ENCODE measurements at regions not wholly inside any gene's neighbourhood (a gene's known extent, or its start where the extent isn't known, plus 50 kb on each side); places are given as distances from the start of the nearest gene placed in this dataset.

DNA sequence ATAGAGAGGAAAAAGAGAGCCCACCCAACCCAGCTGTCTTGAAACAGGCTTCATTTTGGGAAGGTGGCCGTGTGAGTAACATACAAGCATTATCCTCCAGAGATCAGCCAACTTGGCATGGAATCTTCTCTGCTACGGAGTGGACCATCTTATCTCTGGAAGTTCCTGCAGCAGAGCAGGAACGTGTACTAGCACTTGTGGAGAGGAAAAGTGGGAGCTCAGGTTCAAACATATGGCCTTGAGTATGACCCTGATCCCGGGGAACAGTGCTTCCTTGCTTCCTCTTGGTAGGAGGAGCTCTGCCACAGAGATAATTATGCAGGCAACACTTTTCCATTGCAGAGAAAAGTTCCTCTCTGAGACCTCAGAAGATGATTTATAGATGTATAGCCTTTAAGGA is 490.4 kb upstream of the ACO1 start:
- H3K9ac ChIP-seq (ENCODE audit: control insufficient read depth, extremely low read depth, insufficient read depth, low read length), result no peak overlapping the region
- no peaks in the 10 kb centered on the region for H3K79me2 ChIP-seq (ENCODE audit: control insufficient read depth, insufficient read depth, low read length)
- FAIRE-seq (no peak), DNase-seq (ENCODE audit: low read depth, low spot score) (no peak)
- no peak overlapping the region for H3K4me2 ChIP-seq (ENCODE audit: control insufficient read depth, extremely low read depth, insufficient read depth, low read depth, low read length)
- H3K4me3 ChIP-seq (ENCODE audit: control insufficient read depth in 2 of 3, extremely low read depth in 1 of 3, insufficient read depth in 2 of 3, low read depth in 1 of 3, low read length in 3 of 3), result no peak overlapping the region
- H3K36me3 ChIP-seq (ENCODE audit: control insufficient read depth in 2 of 2, extremely low read depth in 1 of 2, insufficient read depth in 2 of 2, low read length in 2 of 2), result no peaks in the 10 kb centered on the region
- TF ChIP-seq EZH2 (IDR thresholded peaks at IDR 0.05; ENCODE audit: low read length), result no peak
- TF ChIP-seq, protein P1, sequence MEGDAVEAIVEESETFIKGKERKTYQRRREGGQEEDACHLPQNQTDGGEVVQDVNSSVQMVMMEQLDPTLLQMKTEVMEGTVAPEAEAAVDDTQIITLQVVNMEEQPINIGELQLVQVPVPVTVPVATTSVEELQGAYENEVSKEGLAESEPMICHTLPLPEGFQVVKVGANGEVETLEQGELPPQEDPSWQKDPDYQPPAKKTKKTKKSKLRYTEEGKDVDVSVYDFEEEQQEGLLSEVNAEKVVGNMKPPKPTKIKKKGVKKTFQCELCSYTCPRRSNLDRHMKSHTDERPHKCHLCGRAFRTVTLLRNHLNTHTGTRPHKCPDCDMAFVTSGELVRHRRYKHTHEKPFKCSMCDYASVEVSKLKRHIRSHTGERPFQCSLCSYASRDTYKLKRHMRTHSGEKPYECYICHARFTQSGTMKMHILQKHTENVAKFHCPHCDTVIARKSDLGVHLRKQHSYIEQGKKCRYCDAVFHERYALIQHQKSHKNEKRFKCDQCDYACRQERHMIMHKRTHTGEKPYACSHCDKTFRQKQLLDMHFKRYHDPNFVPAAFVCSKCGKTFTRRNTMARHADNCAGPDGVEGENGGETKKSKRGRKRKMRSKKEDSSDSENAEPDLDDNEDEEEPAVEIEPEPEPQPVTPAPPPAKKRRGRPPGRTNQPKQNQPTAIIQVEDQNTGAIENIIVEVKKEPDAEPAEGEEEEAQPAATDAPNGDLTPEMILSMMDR (optimal IDR thresholded peaks at IDR 0.05 in 1 of 3, IDR thresholded peaks at IDR 0.05 in 1 of 3, conservative IDR thresholded peaks at IDR 0.05 in 1 of 3; ENCODE audit: extremely low read depth in 1 of 3, insufficient read depth in 2 of 3, low read length in 3 of 3), result no peak
- no peaks in the 10 kb centered on the region for H4K20me1 ChIP-seq (ENCODE audit: control insufficient read depth, extremely low read depth, insufficient read depth, low read length)
- no peaks in the 10 kb centered on the region for H3K27me3 ChIP-seq (ENCODE audit: control insufficient read depth, extremely low read depth, insufficient read depth, low read length)
- dilution Hi-C loops (cut with MboI; ENCODE audit: extremely low pct_ligation_motif_present, low sequenced_read_pairs), result no loop called here
- H3K4me1 ChIP-seq (ENCODE audit: control insufficient read depth, extremely low read depth, insufficient read depth, low read length), result no peaks in the 10 kb centered on the region
- H3K9me1 ChIP-seq (ENCODE audit: control insufficient read depth, extremely low read depth, insufficient read depth, low read length), result no peaks in the 10 kb centered on the region
- H2AFZ ChIP-seq (ENCODE audit: control insufficient read depth, low read length), result no peak overlapping the region
- no peak overlapping the region for H3K27ac ChIP-seq (ENCODE audit: control insufficient read depth, insufficient read depth, low read length)
- H3K9me3 ChIP-seq (ENCODE audit: control insufficient read depth, low read depth, low read length), result no peaks in the 10 kb centered on the region

GRCh38 chr9:31908158-31908890 is 476.1 kb upstream of the ACO1 start:
- TF ChIP-seq, protein P1 (optimal IDR thresholded peaks at IDR 0.05 in 1 of 3, IDR thresholded peaks at IDR 0.05 in 1 of 3, conservative IDR thresholded peaks at IDR 0.05 in 1 of 3; ENCODE audit: extremely low read depth in 1 of 3, insufficient read depth in 2 of 3, low read length in 3 of 3), result no peak
- TF ChIP-seq EZH2 (IDR thresholded peaks at IDR 0.05; ENCODE audit: low read length), result no peak
- H2AFZ ChIP-seq (ENCODE audit: control insufficient read depth, low read length), result no peak overlapping the region
- no peaks in the 10 kb centered on the region for H4K20me1 ChIP-seq (ENCODE audit: control insufficient read depth, extremely low read depth, insufficient read depth, low read length)
- no peaks in the 10 kb centered on the region for H3K79me2 ChIP-seq (ENCODE audit: control insufficient read depth, insufficient read depth, low read length)
- no peaks in the 10 kb centered on the region for H3K4me1 ChIP-seq (ENCODE audit: control insufficient read depth, extremely low read depth, insufficient read depth, low read length)
- FAIRE-seq (no peak), DNase-seq (ENCODE audit: low read depth, low spot score) (no peak)
- no peaks in the 10 kb centered on the region for H3K9me3 ChIP-seq (ENCODE audit: control insufficient read depth, low read depth, low read length)
- H3K4me3 ChIP-seq (ENCODE audit: control insufficient read depth in 2 of 3, extremely low read depth in 1 of 3, insufficient read depth in 2 of 3, low read depth in 1 of 3, low read length in 3 of 3), result no peak overlapping the region
- dilution Hi-C loops (cut with MboI; ENCODE audit: extremely low pct_ligation_motif_present, low sequenced_read_pairs), result no loop called here
- no peak overlapping the region for H3K4me2 ChIP-seq (ENCODE audit: control insufficient read depth, extremely low read depth, insufficient read depth, low read depth, low read length)
- no peak overlapping the region for H3K9ac ChIP-seq (ENCODE audit: control insufficient read depth, extremely low read depth, insufficient read depth, low read length)
- H3K36me3 ChIP-seq (ENCODE audit: control insufficient read depth in 2 of 2, extremely low read depth in 1 of 2, insufficient read depth in 2 of 2, low read length in 2 of 2), result no peaks in the 10 kb centered on the region
- H3K27me3 ChIP-seq (ENCODE audit: control insufficient read depth, extremely low read depth, insufficient read depth, low read length), result no peaks in the 10 kb centered on the region
- H3K27ac ChIP-seq (ENCODE audit: control insufficient read depth, insufficient read depth, low read length), result no peak overlapping the region
- H3K9me1 ChIP-seq (ENCODE audit: control insufficient read depth, extremely low read depth, insufficient read depth, low read length), result no peaks in the 10 kb centered on the region

All from keratinocyte (primary cell).